Sigmoid colon (tissue), 4 donors: ENCODE measurements at regions not wholly inside any gene's neighbourhood (a gene's known extent, or its start where the extent isn't known, plus 50 kb on each side); places are given as distances from the start of the nearest gene placed in this dataset.

Experiments used
- CTCF ChIP-seq, 4 experiments: fragments of 450-650 bp in 3 of 4; fragments of 200-600 bp in 1 of 4; IDR thresholded peaks; one replicate each; pipeline ENCODE4 v1.5.1; 2016 to 2019; ENCODE audit warnings: antibody characterized with exemption in 4 of 4, mild to moderate bottlenecking in 3 of 4, moderate library complexity in 2 of 4
- EP300 ChIP-seq, 4 donors: sonication (generic); formaldehyde crosslinking; IDR thresholded peaks; one replicate each; pipeline ENCODE4 v1.6.1; 2017; ENCODE audit warnings: antibody characterized with exemption in 4 of 4
- POLR2A ChIP-seq, 2 donors: fragments of 450-650 bp; IDR thresholded peaks; one replicate each; pipeline ENCODE4 v1.6.1; 2016; ENCODE audit warnings: antibody characterized with exemption in 2 of 2, mild to moderate bottlenecking in 2 of 2, moderate library complexity in 2 of 2
- POLR2AphosphoS5 ChIP-seq, 4 donors: sonication (generic); formaldehyde crosslinking; IDR thresholded peaks; one replicate each; pipeline ENCODE4 v1.6.1; 2017; ENCODE audit warnings: antibody characterized with exemption in 4 of 4

- no peak for TF ChIP-seq CTCF (IDR thresholded peaks at IDR 0.05)
- no peak for TF ChIP-seq POLR2AphosphoS5 (IDR thresholded peaks at IDR 0.05)
- no peak for TF ChIP-seq POLR2A (IDR thresholded peaks at IDR 0.05)
- no peak for TF ChIP-seq EP300 (IDR thresholded peaks at IDR 0.05)
Measured at GRCh38 chr1:192462616-192463015, 113.0 kb upstream of the RGS1 start.
